Epidermal melanocyte (primary cell): ENCODE measurements at regions not wholly inside any gene's neighbourhood (a gene's known extent, or its start where the extent isn't known, plus 50 kb on each side); places are given as distances from the start of the nearest gene placed in this dataset.
"Not testable (repeated sequence)": the region's sequence is repeated elsewhere in the genome, so short reads cannot be mapped to it uniquely, and the experiment has no call there.

ENCODE experiments used
- DNase-seq: peaks from one replicate; pipeline ENCODE4 v3.0.0; 2011; ENCODE audit warnings: low spot score; ENCODE audit not compliant: insufficient read length

- no peak for DNase-seq
These were observed 1162.8 kb downstream of the DSC3 start for GRCh38 chr18:29879763-29880162.

GRCh38 chr18:29874519-29875098, 1167.9 kb downstream of the DSC3 start:
- DNase-seq, result no peak

- no peak for DNase-seq
These were observed 1169.3 kb downstream of the DSC3 start for GRCh38 chr18:29873211-29873610.

- DNase-seq, result no peak
These were observed 1171.3 kb downstream of the DSC3 start for GRCh38 chr18:29871246-29871645.

- no peak for DNase-seq
These were observed 1179.7 kb downstream of the DSC3 start for GRCh38 chr18:29862824-29863223.

GRCh38 chr18:29855637-29856036, 1186.9 kb downstream of the DSC3 start:
- no peak for DNase-seq

GRCh38 chr18:29853126-29853525, 1189.4 kb downstream of the DSC3 start:
- DNase-seq, result no peak

GRCh38 chr18:29849144-29849543, 1193.4 kb downstream of the DSC3 start:
- DNase-seq, result no peak

GRCh38 chr18:29841631-29842030, 1200.9 kb downstream of the DSC3 start:
- DNase-seq, result no peak

- no peak for DNase-seq
These were observed 1202.5 kb downstream of the DSC3 start for GRCh38 chr18:29840089-29840488.

GRCh38 chr18:29838961-29839360, 1203.6 kb downstream of the DSC3 start:
- DNase-seq, result not testable (repeated sequence)

- no peak for DNase-seq
These were observed 1204.0 kb downstream of the DSC3 start for GRCh38 chr18:29838556-29838955.

GRCh38 chr18:29823671-29824070, 1218.9 kb downstream of the DSC3 start:
- DNase-seq, result no peak

- DNase-seq, result no peak
These were observed 1221.0 kb downstream of the DSC3 start for GRCh38 chr18:29821544-29821943.

GRCh38 chr18:29811519-29811918, 1231.0 kb downstream of the DSC3 start:
- DNase-seq, result no peak

GRCh38 chr18:29780816-29781215, 1261.7 kb downstream of the DSC3 start:
- DNase-seq, result no peak

GRCh38 chr18:29779096-29779495, 1263.4 kb downstream of the DSC3 start:
- no peak for DNase-seq

GRCh38 chr18:29753379-29753778, 1289.2 kb downstream of the DSC3 start:
- no peak for DNase-seq

GRCh38 chr18:29749704-29750103, 1292.8 kb downstream of the DSC3 start:
- DNase-seq, result no peak

- DNase-seq, result no peak
These were observed 1301.1 kb downstream of the DSC3 start for GRCh38 chr18:29741461-29741860.

- no peak for DNase-seq
These were observed 1304.9 kb downstream of the DSC3 start for GRCh38 chr18:29737620-29738019.

- DNase-seq, result no peak
These were observed 1305.4 kb downstream of the DSC3 start for GRCh38 chr18:29737190-29737589.

GRCh38 chr18:29730073-29730472, 1312.5 kb downstream of the DSC3 start:
- no peak for DNase-seq

GRCh38 chr18:29726646-29727045, 1315.9 kb downstream of the DSC3 start:
- no peak for DNase-seq
